ENCODE measurements at regions not wholly inside any gene's neighbourhood (a gene's known extent, or its start where the extent isn't known, plus 50 kb on each side); places are given as distances from the start of the nearest gene placed in this dataset.

DNA sequence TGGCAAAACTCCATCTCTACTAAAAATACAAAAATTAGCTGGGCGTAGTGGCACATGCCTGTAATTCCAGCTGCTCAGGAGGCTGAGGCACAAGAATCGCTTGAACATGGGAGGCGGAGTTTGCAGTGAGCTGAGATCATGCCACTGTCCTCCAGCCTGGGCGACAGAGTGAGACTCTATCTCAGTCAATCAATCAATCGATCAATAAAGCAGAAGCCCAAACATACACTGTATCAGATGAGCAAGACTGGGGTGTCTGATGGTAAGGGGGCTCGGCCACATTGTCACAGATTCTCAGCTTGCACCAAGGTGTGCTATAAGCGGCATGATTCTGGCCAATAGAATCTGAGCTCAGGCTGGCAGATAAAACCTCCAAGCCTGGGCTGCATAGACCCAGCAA is 261.1 kb downstream of the BUD13 start:
- TF ChIP-seq, protein P1, sequence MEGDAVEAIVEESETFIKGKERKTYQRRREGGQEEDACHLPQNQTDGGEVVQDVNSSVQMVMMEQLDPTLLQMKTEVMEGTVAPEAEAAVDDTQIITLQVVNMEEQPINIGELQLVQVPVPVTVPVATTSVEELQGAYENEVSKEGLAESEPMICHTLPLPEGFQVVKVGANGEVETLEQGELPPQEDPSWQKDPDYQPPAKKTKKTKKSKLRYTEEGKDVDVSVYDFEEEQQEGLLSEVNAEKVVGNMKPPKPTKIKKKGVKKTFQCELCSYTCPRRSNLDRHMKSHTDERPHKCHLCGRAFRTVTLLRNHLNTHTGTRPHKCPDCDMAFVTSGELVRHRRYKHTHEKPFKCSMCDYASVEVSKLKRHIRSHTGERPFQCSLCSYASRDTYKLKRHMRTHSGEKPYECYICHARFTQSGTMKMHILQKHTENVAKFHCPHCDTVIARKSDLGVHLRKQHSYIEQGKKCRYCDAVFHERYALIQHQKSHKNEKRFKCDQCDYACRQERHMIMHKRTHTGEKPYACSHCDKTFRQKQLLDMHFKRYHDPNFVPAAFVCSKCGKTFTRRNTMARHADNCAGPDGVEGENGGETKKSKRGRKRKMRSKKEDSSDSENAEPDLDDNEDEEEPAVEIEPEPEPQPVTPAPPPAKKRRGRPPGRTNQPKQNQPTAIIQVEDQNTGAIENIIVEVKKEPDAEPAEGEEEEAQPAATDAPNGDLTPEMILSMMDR (IDR thresholded peaks at IDR 0.05): no peak
- no peak for TF ChIP-seq POLR2AphosphoS5 (IDR thresholded peaks at IDR 0.05)
- no peak for TF ChIP-seq POLR2A (IDR thresholded peaks at IDR 0.05)
- no peak for TF ChIP-seq EP300 (IDR thresholded peaks at IDR 0.05)
